DLD1 (cell line): ENCODE measurements at regions not wholly inside any gene's neighbourhood (a gene's known extent, or its start where the extent isn't known, plus 50 kb on each side); places are given as distances from the start of the nearest gene placed in this dataset.

Source experiments
- in situ Hi-C: cut with HindIII; loops from 2 replicates; pipeline ENCODE4 v1.10.0; 2017; ENCODE audit warnings: low sequenced_read_pairs

DNA sequence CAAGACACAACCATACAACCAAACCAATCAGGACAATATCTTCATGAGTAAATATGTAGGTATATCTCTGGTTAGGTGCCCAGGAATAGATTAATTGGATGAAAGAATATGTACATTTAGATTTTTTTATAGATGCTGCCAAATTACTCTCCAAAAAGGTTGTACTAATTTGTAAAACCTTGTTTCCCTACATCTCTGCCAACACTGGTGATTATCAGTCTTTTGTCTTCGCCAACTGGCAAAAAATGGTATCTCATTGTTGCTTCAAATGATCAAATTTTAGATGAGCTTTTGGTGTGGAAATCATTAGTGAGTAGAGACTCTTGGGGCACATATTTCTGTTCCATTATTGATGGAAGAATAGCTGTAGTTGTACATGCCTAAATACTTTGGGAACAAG lies 90.7 kb upstream of the ELL2 start:
- in situ Hi-C loops: no loop called here

DNA sequence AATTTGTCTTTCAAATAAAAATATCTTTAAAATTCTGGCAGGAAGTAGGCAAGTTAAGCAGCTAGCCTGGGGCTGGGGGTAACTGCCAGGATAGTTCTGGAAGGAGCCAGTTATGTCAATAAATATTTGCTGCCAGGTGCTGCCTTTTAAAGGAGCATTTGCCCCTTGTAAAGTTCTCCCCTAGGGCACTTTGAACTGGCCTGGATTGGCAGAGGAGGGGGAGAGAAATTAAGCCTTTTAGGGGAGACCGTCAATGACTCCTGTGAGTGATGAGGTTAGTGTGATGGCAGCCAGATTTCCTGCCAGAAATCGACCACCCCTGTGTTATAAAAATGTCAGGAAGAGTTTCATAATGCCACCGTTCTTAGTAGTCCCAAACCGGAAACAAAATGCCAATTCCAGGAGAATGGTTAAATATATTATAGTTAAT lies 89.8 kb upstream of the ELL2 start:
- in situ Hi-C loops: no loop called here

DNA sequence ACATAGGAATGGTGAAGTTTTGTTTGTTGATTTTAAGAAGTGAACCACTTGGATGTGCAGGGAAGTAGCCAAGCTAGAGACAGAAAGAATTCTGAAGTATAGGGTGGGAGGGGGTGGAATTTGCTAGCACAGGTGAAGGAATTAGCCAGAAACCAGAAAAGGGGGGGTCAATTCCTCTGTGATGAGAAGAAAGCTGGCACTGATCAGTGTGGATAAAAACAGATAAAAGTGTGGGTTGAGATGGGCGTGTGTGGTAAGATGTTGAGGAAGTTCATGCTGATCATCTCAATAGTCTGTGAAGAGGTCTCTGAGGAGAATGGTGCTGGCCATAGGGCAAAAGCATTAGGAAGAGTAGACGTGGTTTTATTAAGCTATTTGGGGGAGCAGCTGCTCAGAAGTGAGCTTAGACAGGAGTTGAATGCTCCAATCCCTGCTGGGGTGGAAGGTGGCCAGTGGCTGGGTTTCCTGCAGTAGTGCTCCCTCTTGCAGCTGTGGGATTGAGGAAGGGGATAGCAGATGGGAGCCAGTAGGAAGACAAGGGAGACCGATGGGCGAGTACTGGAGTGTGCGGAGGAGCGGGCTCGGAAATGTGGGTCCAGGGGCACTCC lies 88.7 kb upstream of the ELL2 start:
- in situ Hi-C loops: no loop called here

DNA sequence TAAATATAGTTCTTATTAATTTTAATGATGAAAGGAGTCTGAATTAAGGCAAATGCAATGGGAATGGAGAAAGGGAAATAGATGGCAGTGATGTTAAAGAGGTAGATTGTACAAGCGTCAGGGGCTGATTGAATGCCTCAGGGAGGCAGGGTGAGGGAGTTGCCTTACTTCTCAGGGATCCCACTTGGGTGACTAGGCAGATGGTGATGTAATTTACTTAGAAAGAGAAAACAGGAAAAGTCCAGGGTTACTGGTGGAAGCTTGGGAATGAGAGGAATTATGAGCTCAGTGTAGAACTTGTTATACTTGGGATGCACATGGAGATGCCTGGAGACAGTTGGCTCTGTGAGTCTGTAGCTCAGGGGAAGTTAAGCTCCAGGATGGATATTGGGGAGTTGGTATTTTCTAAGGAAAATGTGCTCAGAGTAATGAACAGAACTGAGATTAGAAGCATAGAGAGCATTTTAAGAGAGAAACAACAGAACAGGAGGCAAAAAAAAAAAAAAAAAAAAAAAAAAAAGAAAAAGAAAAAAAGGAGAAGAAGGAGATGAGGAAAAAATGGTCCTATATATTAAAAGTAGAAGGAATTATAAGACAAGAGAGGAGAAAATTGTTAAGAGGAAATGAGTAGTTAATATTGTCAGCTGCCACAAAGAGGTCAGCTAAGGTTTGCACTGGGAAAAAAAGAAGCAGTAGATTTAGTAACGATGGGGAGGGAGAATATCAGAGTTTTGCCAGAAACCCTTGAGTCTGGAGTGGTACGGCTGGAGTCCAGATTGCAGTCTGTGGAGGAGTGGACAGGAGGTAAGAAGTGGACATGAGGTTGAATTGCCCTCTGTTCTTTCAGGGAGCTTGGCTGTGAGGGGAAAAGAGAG lies 88.0 kb upstream of the ELL2 start:
- in situ Hi-C loops: no loop called here

DNA sequence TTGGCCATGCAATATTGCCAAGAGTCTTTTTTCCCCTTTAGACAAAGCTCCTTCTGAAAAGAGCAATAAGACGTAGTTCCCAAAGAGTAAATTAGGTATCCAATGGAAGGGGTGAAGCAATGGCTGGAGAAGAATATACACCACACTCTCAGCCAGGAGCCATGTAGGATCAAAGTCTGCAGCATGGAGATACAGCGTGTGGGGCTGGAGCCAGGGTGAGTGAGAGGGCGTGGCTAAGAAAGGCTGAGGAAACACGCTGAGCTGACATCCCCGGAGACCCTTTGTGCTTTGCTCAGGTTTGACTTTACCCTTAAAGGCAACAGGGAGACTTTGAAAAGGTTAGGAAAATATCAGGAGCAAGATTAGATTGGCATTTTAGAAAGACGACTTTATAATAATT lies 87.1 kb upstream of the ELL2 start:
- in situ Hi-C loops: no loop called here

DNA sequence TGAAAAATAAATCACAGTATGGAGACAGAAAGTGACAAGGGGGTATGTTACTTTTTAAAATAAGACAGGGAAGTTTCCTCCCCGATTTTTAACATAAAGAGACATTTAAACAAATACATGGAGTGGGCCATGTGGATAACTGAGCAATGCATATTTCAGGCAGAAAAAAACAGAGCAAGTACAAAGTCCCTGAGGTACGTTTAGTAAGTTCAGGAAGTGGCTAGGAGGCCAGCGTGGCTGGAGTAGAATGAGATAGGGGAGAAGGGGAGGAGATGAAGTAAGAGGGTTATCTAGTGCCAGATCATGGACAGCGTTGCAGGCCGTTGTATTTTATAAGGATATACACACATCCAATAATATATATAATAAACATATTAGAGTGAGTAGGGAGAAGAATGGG lies 84.2 kb upstream of the ELL2 start:
- in situ Hi-C loops: no loop called here

DNA sequence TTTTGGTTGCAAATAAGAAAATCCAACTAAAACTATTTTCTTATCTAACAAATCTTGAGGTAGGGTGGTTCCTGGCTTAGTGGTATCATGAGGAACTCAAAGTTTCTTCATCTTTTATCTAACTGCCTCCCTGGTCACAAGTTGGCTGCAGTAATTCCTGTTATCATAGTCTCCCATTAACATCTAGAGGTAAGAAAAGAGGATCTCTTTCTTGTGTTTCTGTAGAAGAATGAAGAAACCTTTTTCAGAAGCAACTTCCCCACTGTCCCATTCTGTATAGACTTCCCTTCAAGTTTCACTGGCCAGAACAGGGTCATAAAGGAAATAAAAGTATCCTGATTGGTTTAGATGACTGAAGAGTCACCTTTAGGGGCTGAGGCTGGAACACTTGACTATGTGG lies 81.8 kb upstream of the ELL2 start:
- in situ Hi-C loops: no loop called here

DNA sequence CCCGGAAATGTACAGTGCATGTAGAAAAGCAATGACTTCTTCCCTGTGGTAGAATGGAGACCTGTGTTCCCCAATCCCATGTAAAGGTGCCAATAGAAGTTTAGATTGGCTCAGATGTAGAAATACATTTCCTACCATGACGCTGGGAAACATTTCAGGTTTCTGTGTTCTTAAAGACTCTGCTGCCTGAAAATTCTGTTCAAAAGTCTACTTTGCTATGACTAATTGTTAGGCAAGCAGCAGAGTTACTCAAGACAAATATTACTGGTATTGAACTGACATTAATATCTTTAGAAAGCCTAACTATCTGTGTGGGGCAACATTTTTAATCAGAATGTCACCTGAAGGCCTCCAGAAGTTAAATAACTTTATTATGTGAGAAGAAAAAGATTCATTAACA lies 75.5 kb upstream of the ELL2 start:
- in situ Hi-C loops: no loop called here

DNA sequence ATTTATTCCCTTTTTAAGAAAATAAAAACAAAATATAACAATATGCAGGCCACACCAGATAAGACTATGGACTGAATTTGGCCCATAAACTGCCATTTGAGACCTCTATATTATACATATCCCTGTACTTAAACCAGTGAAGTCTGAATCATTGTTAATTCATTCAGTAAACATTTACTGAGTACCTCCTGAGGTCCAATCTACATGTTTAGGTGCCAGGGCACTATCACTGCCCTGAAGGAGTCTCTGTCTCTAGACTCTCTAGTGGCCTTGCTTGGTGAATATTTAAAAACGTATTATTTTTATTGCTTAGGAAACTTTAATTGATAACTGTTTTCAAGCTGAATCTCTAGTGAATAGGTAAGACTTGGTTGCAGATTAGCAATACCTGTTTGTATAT lies 74.7 kb upstream of the ELL2 start:
- in situ Hi-C loops: no loop called here

DNA sequence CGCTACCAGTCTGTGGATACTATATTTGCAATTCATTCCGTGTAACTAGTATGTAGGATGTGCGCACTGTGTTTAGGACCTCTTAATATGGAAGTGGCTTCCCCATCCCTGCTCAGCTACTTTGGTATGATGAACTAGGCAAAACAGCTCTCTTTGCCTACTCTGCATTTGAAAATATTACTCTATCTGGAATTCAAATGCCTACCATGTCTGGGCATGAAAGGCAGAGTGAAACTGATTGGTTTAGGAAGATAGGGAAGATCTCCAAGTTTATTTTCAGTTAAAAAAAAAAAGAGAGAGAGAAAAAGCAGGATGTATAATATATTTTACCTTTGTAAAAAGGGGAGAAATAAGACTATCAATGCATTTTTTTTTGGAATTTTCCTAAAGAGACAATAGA lies 74.1 kb upstream of the ELL2 start:
- in situ Hi-C loops: no loop called here

DNA sequence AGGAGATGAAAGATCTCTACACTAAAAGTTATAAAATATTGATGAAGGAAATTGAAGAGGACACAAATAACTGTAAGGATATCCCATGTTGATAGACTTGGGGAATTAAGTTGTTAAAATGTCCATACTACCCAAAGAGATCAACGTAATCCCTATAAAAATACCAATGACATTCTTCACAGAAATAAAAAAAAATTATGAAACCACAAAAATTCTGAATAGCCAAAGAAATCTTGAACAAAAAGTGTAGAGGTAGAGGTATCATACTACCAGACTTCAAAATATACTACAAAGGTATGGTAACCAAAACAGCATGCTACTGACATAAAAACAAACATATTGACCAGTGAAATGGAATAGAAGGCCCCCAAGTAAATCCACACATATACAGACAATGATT lies 71.5 kb upstream of the ELL2 start:
- in situ Hi-C loops: no loop called here

DNA sequence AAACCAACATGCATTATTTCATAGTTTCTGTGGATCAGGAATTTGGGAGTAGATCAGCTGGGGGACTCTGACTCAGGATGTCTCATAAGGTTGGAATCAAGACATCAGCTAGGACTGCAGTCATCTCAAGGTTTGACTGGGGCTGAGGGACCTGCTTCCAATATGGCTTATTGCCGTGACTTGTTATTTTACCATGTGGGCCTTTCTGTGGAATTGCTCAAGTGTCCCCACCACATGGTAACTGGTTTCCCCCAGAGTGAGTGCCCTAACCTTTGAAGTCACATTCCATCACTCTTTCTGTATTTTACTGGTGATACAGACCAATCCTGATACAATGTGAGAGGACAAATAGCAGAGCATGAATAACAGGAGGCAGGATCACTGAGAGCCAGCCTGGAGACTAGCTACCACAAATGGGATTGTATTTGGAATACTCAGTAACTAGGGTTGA lies 70.2 kb upstream of the ELL2 start:
- in situ Hi-C loops: no loop called here

DNA sequence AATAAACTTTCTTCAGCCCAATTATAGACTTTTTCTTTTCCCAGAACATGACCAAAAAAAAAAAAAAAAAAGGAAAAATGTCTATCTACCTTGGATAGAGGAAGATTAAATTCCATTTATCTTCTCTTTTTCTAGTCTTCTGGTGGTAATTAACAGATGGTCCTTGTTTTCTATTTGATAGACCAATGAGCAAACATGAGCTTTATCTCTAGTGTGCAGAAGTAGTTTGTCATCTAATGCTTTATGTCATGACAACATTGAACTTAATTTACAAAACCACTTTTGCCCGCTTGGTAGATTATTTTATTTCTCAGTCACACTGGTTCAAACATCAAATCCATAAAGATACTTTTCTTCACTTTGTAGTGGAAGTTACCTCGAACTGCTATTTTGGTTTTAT lies 69.5 kb upstream of the ELL2 start:
- in situ Hi-C loops: no loop called here

DNA sequence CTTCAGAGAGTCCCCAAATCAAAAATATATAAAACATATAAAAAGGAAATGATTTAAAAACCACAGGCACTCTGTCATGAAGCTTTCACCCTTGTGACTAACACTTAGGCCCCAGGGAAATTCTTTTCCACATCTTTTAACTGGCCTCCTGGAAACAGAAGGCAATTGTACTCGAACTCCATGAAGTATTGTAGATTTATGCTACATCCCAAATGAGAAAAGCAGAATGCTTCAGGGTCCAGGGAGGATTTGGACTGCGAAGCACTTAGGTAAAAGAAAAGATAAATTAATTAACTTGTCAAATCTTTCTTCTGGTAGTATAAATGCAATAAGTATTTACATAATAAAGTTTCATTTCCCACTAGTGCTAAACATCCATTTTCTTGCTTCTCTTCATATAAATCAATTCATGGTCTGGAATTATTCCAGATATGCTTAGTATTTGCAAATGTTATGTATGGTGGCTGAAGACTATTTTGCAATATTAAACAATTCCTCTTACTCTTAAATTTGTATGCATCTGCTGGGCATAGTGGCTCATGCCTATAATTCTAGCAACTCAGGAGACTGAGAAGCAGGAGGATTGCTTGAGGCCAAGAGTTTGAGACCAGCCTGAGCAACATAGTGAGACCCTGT lies 64.9 kb upstream of the ELL2 start:
- in situ Hi-C loops: no loop called here

DNA sequence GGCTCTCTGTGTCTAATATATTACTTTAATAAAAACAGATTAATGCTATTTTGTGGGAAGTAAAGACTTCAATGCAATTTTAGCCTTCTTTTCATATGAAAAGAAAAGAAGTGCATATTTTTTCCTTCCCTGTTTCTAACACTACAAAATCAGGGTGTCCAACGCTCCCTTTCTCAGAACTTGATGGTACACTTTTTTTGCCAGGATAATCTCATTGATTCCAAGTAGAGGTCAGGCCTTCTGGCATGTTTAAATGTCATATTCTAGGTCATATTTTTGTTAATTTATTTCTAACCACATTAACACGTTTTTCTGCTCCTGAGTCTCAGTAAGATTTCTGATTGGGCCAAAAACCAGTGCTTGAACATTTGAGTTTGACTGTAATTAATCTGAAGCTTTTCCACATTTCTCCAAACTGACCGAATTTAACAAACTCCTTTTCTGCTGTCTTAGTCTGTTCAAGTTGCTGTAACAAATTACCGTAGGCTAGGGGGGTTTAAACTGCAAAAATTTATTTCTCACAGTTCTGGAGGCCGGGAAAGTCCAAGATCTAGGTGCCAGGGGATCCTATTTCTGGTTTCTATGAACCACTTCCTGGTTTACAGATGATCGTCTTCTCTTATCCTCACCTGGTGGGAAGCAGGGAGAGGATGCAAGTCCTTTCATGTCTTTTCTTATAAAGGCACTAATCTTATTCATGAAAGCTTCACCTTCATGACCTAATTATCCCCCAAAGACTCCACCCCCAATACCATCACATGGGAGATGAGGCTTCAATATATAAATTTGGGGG lies 63.2 kb upstream of the ELL2 start:
- in situ Hi-C loops: no loop called here

DNA sequence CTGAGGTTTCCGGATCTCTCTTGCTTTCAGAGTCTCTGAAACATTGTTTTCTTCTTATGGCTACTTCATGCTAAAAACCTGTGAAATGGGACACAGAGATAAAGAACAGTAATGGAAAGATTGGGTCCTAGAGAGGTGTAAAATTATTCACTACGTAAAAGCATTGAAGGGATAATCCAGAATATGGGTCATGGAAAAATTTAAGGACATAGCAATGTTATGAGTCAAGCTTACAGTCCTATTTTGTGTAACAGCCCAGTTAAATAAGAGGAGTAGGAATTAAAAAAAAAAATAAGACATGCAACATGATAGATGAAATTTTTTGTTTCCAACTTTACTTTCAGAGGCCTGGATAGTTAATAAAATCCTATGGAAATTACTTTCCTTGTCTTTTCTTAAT lies 61.9 kb upstream of the ELL2 start:
- in situ Hi-C loops: no loop called here

DNA sequence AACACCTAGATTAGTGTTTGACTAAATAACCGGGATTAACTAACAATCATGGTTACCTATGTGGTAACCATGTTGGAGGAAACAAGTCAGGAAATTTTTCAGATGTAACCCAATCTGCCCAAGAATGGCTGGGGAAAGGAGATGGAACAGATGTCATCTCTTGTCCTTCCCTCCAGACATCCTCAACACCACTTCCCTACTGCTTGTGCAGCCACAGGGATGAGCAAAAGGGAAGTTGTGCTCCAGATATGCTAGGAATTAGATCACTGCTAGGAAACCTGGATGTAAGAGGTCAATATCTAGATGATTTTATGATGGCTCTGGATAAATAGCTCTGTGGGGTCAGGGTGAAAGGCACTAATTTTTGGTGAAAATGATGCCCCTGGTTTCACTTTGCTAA lies 61.3 kb upstream of the ELL2 start:
- in situ Hi-C loops: no loop called here

DNA sequence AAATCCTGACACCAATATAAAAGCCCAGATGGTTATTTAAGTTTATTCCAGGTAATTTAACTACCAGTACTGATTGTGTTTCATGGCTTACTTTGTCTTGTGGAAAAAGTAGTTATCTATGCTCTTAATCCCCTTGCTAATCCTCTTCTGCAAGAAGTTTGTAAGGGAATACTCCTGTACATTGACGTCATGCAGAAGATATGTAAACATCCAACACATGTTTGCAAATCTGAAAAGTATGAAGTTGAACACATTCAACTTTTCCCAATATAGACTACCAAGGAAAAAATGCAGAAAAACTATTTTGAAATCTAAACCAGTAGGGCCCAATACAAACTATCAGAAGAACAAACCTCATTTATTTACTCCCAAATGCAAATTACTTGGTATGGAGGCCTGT lies 56.3 kb upstream of the ELL2 start:
- in situ Hi-C loops: no loop called here

DNA sequence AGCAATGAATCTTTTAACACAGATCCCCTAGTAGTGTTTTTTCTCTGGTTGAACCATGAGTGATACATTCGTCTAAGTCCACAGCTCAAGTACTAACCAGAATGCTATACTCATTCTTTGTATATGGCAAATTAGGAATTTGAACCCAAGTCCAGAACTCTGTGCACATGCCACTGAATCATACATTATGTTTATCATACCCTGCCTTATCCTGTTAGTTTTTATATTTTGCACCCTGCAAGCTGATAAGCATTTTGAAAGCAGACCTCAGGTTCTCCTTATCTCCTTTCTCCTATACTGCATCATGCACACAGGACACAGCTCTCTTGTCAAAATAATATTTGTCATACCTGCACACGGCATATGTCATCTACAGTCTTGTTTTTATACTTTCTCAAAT lies 54.6 kb upstream of the ELL2 start:
- in situ Hi-C loops: no loop called here

DNA sequence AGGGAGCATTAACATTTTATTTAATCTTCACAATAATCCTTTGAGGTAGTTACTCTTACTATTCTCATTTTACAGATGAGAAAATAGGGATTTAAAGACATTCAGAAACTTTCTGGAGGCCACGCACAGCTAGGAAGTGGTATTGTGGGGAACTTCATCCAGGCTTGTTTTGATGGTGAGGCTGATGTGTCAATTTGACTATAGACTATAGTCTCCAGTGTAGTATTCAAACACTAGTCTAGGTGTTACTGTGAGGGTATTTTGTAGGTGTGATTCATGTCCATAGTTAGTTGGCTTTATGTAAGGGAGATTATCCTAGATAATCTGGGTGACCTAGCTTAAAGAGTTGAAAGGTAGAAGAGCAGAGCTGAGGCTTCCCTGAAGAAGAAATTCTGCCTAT lies 54.1 kb upstream of the ELL2 start:
- in situ Hi-C loops: no loop called here

DNA sequence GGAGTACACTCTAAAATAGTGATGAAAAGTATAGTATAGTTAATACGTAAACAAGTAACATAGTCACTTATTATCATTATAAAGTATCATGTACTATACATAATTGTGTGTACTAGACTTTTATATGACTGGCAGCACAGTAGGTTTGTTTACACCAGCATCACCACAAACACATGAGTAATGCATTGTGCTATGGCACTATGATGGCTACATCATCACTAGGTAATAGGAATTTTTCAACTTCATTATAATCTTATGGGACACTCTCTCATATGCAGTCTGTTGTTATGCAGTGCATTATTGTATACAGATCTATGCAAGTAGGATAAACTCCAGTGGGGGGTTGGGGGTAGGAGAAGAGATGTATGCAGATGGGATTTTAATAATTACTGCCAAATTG lies 52.7 kb upstream of the ELL2 start:
- in situ Hi-C loops: no loop called here
